ENCODE measurements at regions not wholly inside any gene's neighbourhood (a gene's known extent, or its start where the extent isn't known, plus 50 kb on each side); places are given as distances from the start of the nearest gene placed in this dataset.

GRCh38 chr18:7307030-7307429 is 76.1 kb downstream of the LRRC30 start:
- 41 to 49% methylated on average over 6 of the region's 6 CpGs for WGBS, 2 donors
- ATAC-seq (peak in 5 of 8 donors; percentile 47 to 94 (median 61)), DNase-seq (no peak)
- TF ChIP-seq CTCF (IDR thresholded peaks at IDR 0.05) = no peak
- peaks cover 0 to 7% (median 0%) of the 10 kb centered on the region in 9 donors for H3K4me1 ChIP-seq
- no peak overlapping the region for H3K4me3 ChIP-seq
- H3K9me3 ChIP-seq = peaks cover 0 to 3% (median 0%) of the 10 kb centered on the region in 11 donors
- H3K27ac ChIP-seq = no peak overlapping the region
- H3K36me3 ChIP-seq = no peaks in the 10 kb centered on the region
- no peaks in the 10 kb centered on the region for H3K27me3 ChIP-seq
- intact Hi-C loops (cut with DNase I) = no loop called here

GRCh38 chr18:7307526-7307925 is 76.6 kb downstream of the LRRC30 start:
- intact Hi-C loops (cut with DNase I) = no loop called here
- Histone ChIP-seq H3K27me3 (no peaks in the 10 kb centered on the region), H3K4me3 (no peak overlapping the region), H3K4me1 (peaks cover 0 to 7% (median 0%) of the 10 kb centered on the region in 9 donors), H3K27ac (no peak overlapping the region), H3K36me3 (no peaks in the 10 kb centered on the region), H3K9me3 (peaks cover 0 to 8% (median 2%) of the 10 kb centered on the region in 11 donors)
- DNase-seq (no peak), ATAC-seq (peak in 1 of 8 donors; percentile 41)
- 71 to 78% methylated on average over 8 of the region's 8 CpGs for WGBS, 2 donors
- no peak for TF ChIP-seq CTCF (IDR thresholded peaks at IDR 0.05)

- Histone ChIP-seq H3K27me3 (peaks cover 0 to 5% (median 0%) of the 10 kb centered on the region in 7 donors), H3K4me3 (no peak overlapping the region), H3K36me3 (no peaks in the 10 kb centered on the region), H3K9me3 (peaks cover 0 to 4% (median 0%) of the 10 kb centered on the region in 11 donors), H3K4me1 (peaks cover 0 to 12% (median 0%) of the 10 kb centered on the region in 9 donors), H3K27ac (no peak overlapping the region)
- ATAC-seq (no peak), DNase-seq (no peak)
- TF ChIP-seq CTCF (IDR thresholded peaks at IDR 0.05) = no peak
- intact Hi-C loops (cut with DNase I) = no loop called here
- WGBS, 2 donors = 89 to 92% methylated on average over 6 of the region's 6 CpGs
These were observed 86.9 kb downstream of the LRRC30 start for GRCh38 chr18:7317804-7318231.

- no peak for DNase-seq
- no peak overlapping the region for H3K4me3 ChIP-seq
- H3K9me3 ChIP-seq = no peaks in the 10 kb centered on the region
- WGBS, 2 donors = 89 to 96% methylated on average over 10 of the region's 10 CpGs
- peaks cover 0 to 5% (median 0%) of the 10 kb centered on the region in 7 donors for H3K27me3 ChIP-seq
- intact Hi-C loops (cut with DNase I) = no loop called here
- no peaks in the 10 kb centered on the region for H3K36me3 ChIP-seq
- H3K4me1 ChIP-seq = peaks cover 0 to 25% (median 10%) of the 10 kb centered on the region in 9 donors
- no peak overlapping the region for H3K27ac ChIP-seq
- no peak for TF ChIP-seq CTCF (IDR thresholded peaks at IDR 0.05)
- ATAC-seq = no peak
These were observed 88.3 kb downstream of the LRRC30 start for GRCh38 chr18:7319161-7319560.
